ENCODE measurements at regions not wholly inside any gene's neighbourhood (a gene's known extent, or its start where the extent isn't known, plus 50 kb on each side); places are given as distances from the start of the nearest gene placed in this dataset.

GRCh38 chr4:81335122-81335912 lies 120.3 kb upstream of the PRKG2 start:
- POLR2A ChIA-PET (ENCODE audit: unreplicated experiment): no interaction called here
- H3K36me3 ChIP-seq (ENCODE audit: control insufficient read depth, insufficient read depth, low read length): no peaks in the 10 kb centered on the region
- peak; percentile 25 for DNase-seq
- CTCF ChIA-PET: interaction anchor here (0.6 kb wide), 1 partner anchor 71 kb away, joined by 3 read pairs; no protein-coding TSS in a partner anchor
- no peaks in the 10 kb centered on the region for H3K9me1 ChIP-seq (ENCODE audit: insufficient read depth, low read length)
- dilution Hi-C loops (cut with HindIII; ENCODE audit: low sequenced_read_pairs, unreplicated experiment): no loop called here
- H4K20me1 ChIP-seq (ENCODE audit: insufficient read depth, low read length): no peaks in the 10 kb centered on the region
- no peak overlapping the region for H3K56ac ChIP-seq (ENCODE audit: extremely low read depth, insufficient read depth, low read length)
- BruUV-seq (replicated peaks): no TSS peak
- no peak overlapping the region for H3K4ac ChIP-seq (ENCODE audit: low read depth, low read length)
- H3K9me3 ChIP-seq (ENCODE audit: control insufficient read depth, insufficient read depth, low read length): no peaks in the 10 kb centered on the region
- no peak overlapping the region for H3K23ac ChIP-seq (ENCODE audit: low read depth, low read length)
- H3K4me2 ChIP-seq (ENCODE audit: low read depth, low read length): no peak overlapping the region
- peak overlapping the region; percentile 31; the same call in 1 of the 2 replicates for H2BK20ac ChIP-seq (ENCODE audit: low read depth, low read length)
- no peak overlapping the region for H4K91ac ChIP-seq (ENCODE audit: insufficient read depth, low read depth, low read length)
- intact Hi-C loops (cut with micrococcal nuclease): no loop called here
- no peak overlapping the region for H2BK15ac ChIP-seq (ENCODE audit: low read depth, low read length)
- H3K4me1 ChIP-seq (ENCODE audit: control insufficient read depth, insufficient read depth, low read length): no peaks in the 10 kb centered on the region
- no peak overlapping the region for H3K9ac ChIP-seq (ENCODE audit: low read depth, low read length)
- H3K79me1 ChIP-seq (ENCODE audit: low read depth in 1 of 2, low read length in 2 of 2): no peaks in the 10 kb centered on the region
- no peak overlapping the region for H3K4me3 ChIP-seq (ENCODE audit: insufficient read depth, low read depth, low read length)
- H2AK5ac ChIP-seq (ENCODE audit: low read depth, low read length): no peak overlapping the region
- H2AFZ ChIP-seq (replicated peaks; ENCODE audit: low read length, poor library complexity): no peak overlapping the region
- no peak overlapping the region for H2BK120ac ChIP-seq (ENCODE audit: low read depth, low read length)
- no peak overlapping the region for H4K5ac ChIP-seq (ENCODE audit: low read depth, low read length)
- H4K8ac ChIP-seq (ENCODE audit: low read depth in 2 of 2, low read length in 2 of 2): no peak overlapping the region; a peak in 1 of 4 replicates
- H3K27ac ChIP-seq (ENCODE audit: insufficient read depth, low read length): peak overlapping the region; percentile 53; the same call in 1 of the 2 replicates
- no CpG with 5 or more reads among the region's 5 CpGs for WGBS, 2 experiments (ENCODE audit: extremely low coverage in 2 of 2, insufficient read length in 1 of 2)
- H2BK5ac ChIP-seq (ENCODE audit: low read depth, low read length, poor library complexity, severe bottlenecking): no peak overlapping the region
- 0 out of 2 replicates have a peak overlapping the region, but pooled peaks have one; percentile 20 for H3K14ac ChIP-seq (replicated peaks; ENCODE audit: low read depth, low read length)
- H3K27me3 ChIP-seq (ENCODE audit: control insufficient read depth, insufficient read depth, low read length): no peaks in the 10 kb centered on the region
- no peak overlapping the region for H3K18ac ChIP-seq (ENCODE audit: low read depth, low read length)
- peak; percentile 73 for ATAC-seq (ENCODE audit: low read depth)
- in situ Hi-C loops (cut with MboI; ENCODE audit: low sequenced_read_pairs): no loop called here
- no peak overlapping the region for H2AK9ac ChIP-seq (replicated peaks; ENCODE audit: low read depth, low read length, poor library complexity)
- no peak for TF ChIP-seq ELK1 (IDR thresholded peaks at IDR 0.05; ENCODE audit: borderline replicate concordance, low read depth, low read length)
- TF ChIP-seq FOS (IDR thresholded peaks at IDR 0.05; ENCODE audit: low read depth, low read length): no peak
- TF ChIP-seq CTCF (conservative IDR thresholded peaks at IDR 0.05; ENCODE audit: low read depth, low read length): no peak
- TF ChIP-seq MAZ (IDR thresholded peaks at IDR 0.05; ENCODE audit: borderline replicate concordance, low read depth, low read length): no peak
- no peak for TF ChIP-seq SMC3 (IDR thresholded peaks at IDR 0.05; ENCODE audit: low read depth, low read length)
- TF ChIP-seq CHD1 (IDR thresholded peaks at IDR 0.05; ENCODE audit: low read depth, low read length): no peak
- TF ChIP-seq USF2 (IDR thresholded peaks at IDR 0.05; ENCODE audit: low read depth, low read length): no peak
- TF ChIP-seq CEBPB (IDR thresholded peaks at IDR 0.05; ENCODE audit: low read depth, low read length): no peak
- TF ChIP-seq RFX5 (IDR thresholded peaks at IDR 0.05; ENCODE audit: low read depth, low read length): no peak
- no peak for TF ChIP-seq MAFK (IDR thresholded peaks at IDR 0.05; ENCODE audit: low read depth, low read length)
- no peak for TF ChIP-seq RCOR1 (IDR thresholded peaks at IDR 0.05; ENCODE audit: insufficient replicate concordance, low read length)
- no peak for TF ChIP-seq MXI1 (IDR thresholded peaks at IDR 0.05; ENCODE audit: borderline replicate concordance, low read depth, low read length)
- no peak for TF ChIP-seq NFE2L2 (IDR thresholded peaks at IDR 0.05; ENCODE audit: low read depth, low read length)
- TF ChIP-seq POLR2A (IDR thresholded peaks at IDR 0.05; ENCODE audit: low read depth, low read length): no peak
- no peak for TF ChIP-seq BHLHE40 (IDR thresholded peaks at IDR 0.05; ENCODE audit: low read depth, low read length)
